BJ (cell line): ENCODE measurements at regions not wholly inside any gene's neighbourhood (a gene's known extent, or its start where the extent isn't known, plus 50 kb on each side); places are given as distances from the start of the nearest gene placed in this dataset.

ENCODE experiments used
- CTCF ChIA-PET: fragments of 350-600 bp; formaldehyde crosslinking; extraction: SDS; loops from one replicate; lab custom pipeline; 2021; ENCODE audit warnings: antibody characterized with exemption, inconsistent platforms; lab: Yijun Ruan, JAX
- POLR2A ChIA-PET: fragments of 300-600 bp; sonication (Branson Sonifier 250); formaldehyde crosslinking; extraction: SDS; loops from one replicate; lab custom pipeline; 2021; ENCODE audit warnings: antibody characterized with exemption; lab: Charles Lee
- DNase-seq: peaks from one replicate; pipeline ENCODE4 v3.0.0-alpha.2; 2011; ENCODE audit warnings: low read depth
- H3K27me3 ChIP-seq: 2 replicates; pipeline ENCODE4 v1.6.0; 2011; ENCODE audit warnings: low read length; ENCODE audit not compliant: control insufficient read depth, insufficient read depth
- H3K36me3 ChIP-seq: 2 replicates; pipeline ENCODE4 v1.5.1; 2011; ENCODE audit warnings: low read length; ENCODE audit not compliant: control insufficient read depth, insufficient read depth
- H3K4me3 ChIP-seq: 2 replicates; pipeline ENCODE4 v1.5.1; 2011; ENCODE audit warnings: low read depth, mild to moderate bottlenecking, control low read depth, low read length
- TF ChIP-seq, protein P1 (sequence below): IDR thresholded peaks from 2 replicates; pipeline ENCODE4 v1.5.1; 2011; ENCODE audit warnings: low read depth, mild to moderate bottlenecking, control low read depth, inconsistent platforms, low read length, moderate library complexity; ENCODE audit not compliant: insufficient read depth

DNA sequence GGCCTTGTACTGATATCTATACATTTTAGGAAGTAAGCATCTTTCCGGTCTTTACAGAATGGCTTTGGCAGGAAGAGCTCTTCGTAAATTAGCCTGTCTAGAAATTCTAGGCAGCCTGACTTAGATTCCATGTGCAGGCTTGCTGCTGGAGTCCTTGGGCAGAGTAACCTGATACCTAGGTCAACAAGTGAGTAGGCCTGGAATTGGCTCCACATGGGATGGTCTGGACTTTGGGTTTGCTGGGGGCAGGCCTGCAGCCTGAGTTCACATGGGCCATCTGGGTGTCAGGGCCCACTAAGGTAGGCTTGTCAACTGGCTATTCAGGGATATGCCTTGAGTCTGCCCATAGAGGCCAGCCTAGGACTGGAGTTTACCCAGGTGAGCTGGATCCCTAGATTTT, 59.6 kb upstream of the CYYR1 start:
- no peak overlapping the region for H3K4me3 ChIP-seq
- DNase-seq = no peak
- H3K36me3 ChIP-seq = no peaks in the 10 kb centered on the region
- TF ChIP-seq, protein P1, sequence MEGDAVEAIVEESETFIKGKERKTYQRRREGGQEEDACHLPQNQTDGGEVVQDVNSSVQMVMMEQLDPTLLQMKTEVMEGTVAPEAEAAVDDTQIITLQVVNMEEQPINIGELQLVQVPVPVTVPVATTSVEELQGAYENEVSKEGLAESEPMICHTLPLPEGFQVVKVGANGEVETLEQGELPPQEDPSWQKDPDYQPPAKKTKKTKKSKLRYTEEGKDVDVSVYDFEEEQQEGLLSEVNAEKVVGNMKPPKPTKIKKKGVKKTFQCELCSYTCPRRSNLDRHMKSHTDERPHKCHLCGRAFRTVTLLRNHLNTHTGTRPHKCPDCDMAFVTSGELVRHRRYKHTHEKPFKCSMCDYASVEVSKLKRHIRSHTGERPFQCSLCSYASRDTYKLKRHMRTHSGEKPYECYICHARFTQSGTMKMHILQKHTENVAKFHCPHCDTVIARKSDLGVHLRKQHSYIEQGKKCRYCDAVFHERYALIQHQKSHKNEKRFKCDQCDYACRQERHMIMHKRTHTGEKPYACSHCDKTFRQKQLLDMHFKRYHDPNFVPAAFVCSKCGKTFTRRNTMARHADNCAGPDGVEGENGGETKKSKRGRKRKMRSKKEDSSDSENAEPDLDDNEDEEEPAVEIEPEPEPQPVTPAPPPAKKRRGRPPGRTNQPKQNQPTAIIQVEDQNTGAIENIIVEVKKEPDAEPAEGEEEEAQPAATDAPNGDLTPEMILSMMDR = no peak
- H3K27me3 ChIP-seq = no peaks in the 10 kb centered on the region
- POLR2A ChIA-PET = no interaction called here
- CTCF ChIA-PET = interaction anchor here (0.6 kb wide), 1 partner anchor 560 kb away, joined by 3 read pairs; no protein-coding TSS in a partner anchor

DNA sequence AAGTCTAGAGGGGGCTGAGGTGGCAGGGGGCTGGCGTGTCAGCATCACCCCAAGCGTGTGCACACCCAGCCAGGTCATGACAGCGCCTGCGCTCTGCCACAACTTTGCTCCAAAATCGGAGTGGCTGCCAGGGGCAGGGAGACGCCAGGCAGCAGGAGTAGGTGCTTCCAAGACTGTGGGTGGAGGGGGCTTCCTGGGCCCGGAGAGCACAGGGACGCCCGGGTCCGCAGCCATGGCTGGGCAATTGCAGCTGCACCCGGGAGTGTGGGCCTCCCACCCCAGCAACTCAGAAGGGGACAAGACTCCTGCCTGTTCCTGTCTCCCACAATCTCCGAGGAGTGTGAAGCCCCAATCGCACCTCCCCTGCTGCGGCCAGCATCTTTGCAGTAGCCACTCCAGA, 53.1 kb upstream of the CYYR1 start:
- TF ChIP-seq, protein P1 = no peak
- no peak for DNase-seq
- Histone ChIP-seq H3K4me3 (no peak overlapping the region), H3K27me3 (no peaks in the 10 kb centered on the region), H3K36me3 (no peaks in the 10 kb centered on the region)
- POLR2A ChIA-PET = no interaction called here
- CTCF ChIA-PET = no interaction called here

DNA sequence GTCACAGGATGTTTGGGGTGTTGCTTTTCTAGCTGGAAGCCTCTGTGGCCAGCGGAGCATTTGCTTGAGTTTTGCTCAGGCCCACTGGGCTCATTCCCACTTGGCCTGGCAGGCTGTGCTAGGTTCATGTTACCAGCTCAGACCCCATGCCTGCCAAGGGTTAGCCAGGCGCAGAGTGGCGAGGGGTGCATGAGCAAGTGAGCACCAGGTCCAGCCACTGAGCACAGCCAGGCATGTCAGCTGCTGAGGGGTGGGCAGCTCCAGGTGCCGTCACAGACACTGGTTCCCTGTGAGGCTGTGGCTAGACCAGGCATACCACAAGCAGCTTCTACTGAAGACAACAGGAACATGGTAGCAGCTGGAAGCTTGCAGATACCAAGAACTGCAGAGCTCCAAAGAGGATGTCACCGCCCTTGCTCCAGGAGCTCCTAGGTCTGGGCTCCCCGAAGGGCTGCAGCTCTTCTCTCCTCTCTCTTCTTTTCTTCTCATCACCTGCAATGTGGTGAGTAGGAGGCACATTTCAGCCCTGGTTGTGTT, 52.0 kb upstream of the CYYR1 start:
- Histone ChIP-seq H3K27me3 (no peaks in the 10 kb centered on the region), H3K36me3 (no peaks in the 10 kb centered on the region), H3K4me3 (no peak overlapping the region)
- POLR2A ChIA-PET = no interaction called here
- DNase-seq = no peak
- CTCF ChIA-PET = no interaction called here
- TF ChIP-seq, protein P1 = no peak
